ENCODE measurements at regions not wholly inside any gene's neighbourhood (a gene's known extent, or its start where the extent isn't known, plus 50 kb on each side); places are given as distances from the start of the nearest gene placed in this dataset.
A peak's percentile ranks its signal among the peaks of the same experiment; 100 is the strongest.
"Not testable (repeated sequence)": the region's sequence is repeated elsewhere in the genome, so short reads cannot be mapped to it uniquely, and the experiment has no call there.

- no peak for DNase-seq
Observed at GRCh38 chr20:1825507-1825906, 69.7 kb upstream of the SIRPA start.

DNA sequence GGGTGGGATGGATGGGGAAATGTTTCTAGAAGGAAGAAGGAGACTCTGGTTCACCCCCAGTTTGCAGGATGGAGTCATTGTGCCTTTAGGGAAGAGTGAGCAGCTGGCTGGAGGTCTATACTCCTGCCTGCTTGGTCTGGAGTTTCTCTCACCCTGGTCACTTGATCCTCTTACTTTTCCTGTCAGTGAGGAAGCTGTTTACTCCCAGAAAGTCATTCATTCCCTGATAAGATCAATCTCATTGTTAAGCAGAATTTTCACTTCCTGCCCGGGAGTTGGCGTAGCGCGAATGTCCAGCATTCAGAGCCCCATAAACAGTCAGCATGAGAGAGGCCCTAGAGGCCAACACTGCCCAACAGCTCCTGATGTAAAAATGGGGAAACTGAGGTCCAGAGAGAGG lies 70.4 kb upstream of the SIRPA start:
- no peak for DNase-seq

DNA sequence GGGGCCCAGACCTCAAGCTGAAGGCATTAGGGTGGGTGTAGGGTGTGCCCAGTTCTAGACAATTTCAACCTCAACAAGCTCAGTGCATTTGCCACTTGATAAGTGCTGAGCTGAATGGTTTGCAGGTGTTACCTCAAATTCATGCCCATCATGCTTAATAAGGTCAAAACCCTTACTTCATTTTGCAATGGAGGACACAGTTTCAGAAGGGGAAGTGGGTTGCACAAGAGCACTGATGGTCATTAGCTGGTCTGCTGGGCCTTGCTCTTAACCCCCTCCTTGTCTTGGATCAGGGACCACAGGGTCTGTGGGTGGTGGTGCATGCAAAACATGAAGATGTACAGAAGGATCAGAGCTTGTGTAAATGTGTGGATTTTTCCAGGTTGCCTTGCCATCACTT lies 71.0 kb upstream of the SIRPA start:
- no peak for DNase-seq

DNA sequence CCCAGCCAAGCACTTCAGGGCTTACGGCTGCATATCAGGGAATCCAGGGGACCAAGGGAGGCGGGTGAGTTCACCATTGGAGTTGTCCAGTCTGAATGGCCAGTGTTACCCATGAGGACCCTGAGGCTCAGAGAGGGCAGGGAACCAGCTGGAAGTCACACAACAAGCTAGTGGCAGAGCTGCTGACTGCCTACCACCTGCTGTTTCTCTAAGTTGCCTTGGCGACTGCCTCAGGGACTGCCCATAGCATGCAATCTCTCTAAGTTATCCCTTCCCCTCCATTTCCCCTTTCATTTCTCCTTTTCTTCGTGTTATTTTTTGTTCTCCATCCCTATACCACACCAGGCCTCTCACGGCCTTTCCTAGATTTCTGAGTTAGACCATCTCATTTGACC lies 71.8 kb upstream of the SIRPA start:
- no peak for DNase-seq

- no peak for DNase-seq
Observed at GRCh38 chr20:1822564-1823449, 72.4 kb upstream of the SIRPA start.

- DNase-seq: no peak
Observed at GRCh38 chr20:1820138-1821079, 74.8 kb upstream of the SIRPA start.

DNA sequence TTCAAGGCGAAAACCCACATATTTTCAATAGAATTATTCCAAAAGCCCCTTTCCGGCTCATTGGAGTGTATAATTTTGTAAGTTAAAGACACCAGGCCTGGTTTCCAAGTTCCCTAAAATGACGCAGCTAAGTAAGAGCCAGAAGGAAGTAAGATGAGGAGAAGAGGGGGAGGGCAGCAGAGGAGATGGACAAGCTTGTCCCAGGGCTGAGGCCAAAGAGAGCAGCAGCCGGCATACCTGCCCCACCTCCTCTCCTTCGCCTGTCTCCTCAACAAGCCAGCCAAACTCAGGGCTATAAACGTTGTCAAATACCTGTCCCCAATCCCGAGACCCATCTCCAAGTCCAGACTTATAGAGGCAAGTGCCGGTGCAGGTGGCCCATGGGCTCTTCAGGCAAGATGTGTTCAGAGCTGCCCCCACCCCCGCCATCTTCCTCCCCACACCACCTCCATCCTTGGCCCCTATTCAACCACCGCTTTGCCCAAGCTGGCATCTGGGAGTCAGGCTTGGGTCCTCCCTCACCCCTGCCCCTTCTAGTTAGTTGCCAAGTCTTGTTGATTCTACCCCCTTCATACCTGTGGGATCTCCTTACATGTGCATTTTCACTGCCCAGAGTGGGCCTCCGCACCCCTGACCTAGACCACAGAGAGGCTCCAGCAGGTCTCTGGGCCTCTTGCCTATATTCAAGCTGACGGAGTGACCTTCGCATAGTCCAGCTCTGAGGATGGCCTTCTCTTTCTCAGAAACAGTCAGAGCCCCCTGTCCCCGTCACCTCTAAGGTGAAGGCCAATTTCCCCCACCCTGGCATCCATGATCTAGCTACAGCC lies 75.7 kb upstream of the SIRPA start:
- DNase-seq: peak; percentile 44

GRCh38 chr20:1818895-1819294 lies 76.3 kb upstream of the SIRPA start:
- DNase-seq: no peak

DNA sequence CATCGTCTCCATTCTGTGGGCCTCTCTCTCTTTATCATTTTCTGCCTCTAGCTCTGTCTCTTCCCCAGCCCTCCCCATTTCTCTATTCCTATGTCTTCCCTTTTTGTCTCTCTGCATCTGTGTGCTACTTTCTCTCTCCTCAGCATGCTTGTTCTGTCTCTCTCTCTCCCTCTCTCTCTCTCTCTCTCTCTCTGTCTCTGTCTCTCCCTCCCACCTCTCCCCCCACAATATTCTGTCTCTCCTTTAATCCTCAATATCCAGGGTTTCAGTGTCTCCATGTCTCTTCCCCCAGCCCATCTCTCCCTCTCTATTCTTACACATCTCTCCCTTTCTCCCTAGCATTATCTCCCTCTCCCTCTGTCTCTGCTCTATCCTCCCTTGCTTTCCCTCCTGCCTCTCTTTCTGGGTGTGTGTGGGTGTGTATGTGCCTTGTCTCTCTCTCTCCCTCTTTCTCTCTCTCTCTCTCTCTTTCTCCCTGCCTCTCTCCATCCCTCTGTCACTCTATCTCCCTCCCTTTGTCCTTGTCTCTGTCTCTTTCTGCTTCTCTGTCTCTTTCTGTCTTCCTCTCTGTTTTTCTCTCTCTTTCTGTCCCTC lies 76.9 kb upstream of the SIRPA start:
- DNase-seq: no peak

DNA sequence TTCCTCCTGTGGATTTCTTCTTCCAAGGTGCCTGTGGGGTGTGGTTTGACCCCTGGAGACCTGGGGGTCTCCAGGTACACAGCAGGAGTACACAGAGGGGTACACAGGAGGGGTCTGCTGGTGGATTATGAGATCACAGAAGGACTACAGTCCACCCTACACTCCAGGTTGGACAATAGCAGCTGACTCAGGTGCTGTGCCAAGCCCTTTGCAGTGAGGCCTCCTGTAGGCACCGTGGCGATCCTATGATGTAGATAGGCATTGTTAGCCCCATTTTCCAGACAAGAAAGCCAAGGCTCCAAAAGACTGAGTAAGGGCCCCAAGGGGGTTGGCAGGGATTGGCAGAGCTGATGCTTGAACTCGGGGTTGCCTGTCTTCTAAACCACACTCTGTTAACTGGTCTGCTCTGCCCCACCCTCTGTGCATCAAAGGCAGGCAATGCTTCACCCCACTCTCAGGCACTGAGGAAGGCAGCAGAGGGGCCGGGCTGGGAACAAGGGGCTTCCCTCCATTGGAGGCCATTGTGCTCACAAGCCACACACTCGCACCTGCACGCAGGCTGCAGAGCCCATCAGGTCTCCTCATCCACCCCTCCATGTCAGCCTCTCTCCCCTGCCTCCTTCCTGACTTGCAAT lies 77.5 kb upstream of the SIRPA start:
- no peak for DNase-seq

GRCh38 chr20:1816384-1817381 lies 78.5 kb upstream of the SIRPA start:
- DNase-seq: peak; percentile 75

DNA sequence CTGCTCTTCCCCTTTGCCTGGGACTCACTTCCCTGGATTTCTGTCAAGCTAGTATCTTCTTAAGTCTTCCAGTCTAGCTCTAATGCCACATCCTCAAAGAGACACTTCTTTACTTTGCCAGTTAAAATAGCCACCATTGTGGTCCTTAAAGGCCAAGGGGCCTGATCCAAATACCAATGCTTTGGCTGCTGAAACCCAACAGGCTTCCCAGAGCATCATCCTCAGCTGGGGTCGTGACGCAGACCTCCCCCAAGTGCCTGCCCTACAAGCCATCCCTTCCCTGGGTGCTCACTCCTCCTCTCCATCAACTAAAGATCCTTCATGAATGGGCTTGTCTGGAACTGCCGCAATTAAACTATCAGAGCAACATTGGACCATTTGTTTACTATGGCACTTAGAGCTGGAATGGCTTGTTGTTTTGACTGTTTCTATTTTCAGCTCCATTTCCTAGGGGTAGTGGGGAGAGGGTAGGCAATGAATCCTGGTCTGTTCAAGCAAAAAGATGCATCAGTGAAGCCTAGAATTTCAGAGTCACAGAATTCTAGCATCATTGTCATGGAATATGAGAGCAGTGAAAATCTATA lies 79.6 kb upstream of the SIRPA start:
- DNase-seq: peak; percentile 72

- not testable (repeated sequence) for DNase-seq
Observed at GRCh38 chr20:1814861-1815260, 80.3 kb upstream of the SIRPA start.

DNA sequence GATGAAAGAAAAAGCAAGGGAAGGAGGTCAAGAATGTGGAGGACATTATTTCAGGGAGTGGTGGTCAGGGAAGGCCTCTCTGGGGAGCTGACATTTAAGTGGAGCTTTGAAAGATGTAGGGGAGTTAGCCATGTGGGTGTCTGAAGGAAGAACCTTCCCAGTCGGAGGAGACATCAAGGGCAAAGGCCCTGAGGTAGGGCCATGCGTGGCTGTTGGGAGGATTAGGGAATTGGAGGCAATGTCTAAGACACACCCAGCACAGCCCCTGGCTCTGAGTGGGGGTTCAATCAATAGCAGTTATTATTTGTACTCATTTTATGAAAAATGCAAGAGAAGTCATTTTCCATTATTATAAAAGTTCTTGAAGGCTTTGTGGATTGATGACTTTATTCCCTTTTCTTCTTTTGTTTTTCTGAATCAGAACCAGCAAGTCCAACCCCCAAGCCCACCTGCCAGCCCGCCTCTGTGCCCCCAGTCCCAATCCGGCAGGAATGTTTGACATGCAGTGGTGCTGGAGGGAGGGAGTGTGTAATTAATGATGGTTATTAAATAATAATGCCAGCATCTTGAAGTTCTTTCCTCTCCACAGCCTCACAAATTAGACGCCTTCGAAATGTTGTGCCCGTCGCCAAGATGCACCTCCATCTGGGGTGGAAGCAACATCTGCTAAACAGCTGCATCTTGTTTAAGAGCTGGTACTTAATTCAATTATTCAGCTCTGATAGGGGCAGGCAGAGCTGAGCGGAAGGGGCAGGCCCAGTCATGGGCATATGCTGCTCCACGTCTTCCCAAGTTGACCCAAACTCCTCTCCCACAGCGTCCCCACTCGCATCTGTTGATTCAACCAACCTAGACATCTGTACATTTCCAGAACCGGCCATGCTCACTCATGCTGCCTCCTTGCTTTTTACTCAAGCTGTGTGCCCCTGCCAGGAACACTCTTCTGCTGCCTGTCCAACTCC lies 81.3 kb upstream of the SIRPA start:
- DNase-seq: no peak

DNA sequence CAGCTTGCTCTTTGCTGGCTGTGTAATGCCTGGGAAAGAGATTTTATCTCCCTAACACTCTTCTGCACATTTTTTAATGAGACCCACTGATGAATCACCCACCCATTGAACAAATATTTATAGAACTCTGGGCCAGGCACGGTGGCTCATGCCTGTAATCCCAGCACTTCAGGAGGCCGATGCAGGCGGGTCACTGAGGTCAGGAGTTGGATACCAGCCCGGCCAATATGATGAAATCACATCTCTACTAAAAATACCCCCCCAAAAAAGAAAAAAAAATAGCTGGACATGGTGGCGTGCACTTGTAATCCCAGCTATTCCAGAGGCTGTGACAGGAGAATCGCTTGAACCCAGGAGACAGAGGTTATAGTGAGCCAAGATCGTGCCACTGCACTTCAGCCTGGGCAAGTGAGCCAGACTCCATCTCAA lies 82.1 kb upstream of the SIRPA start:
- DNase-seq: no peak

DNA sequence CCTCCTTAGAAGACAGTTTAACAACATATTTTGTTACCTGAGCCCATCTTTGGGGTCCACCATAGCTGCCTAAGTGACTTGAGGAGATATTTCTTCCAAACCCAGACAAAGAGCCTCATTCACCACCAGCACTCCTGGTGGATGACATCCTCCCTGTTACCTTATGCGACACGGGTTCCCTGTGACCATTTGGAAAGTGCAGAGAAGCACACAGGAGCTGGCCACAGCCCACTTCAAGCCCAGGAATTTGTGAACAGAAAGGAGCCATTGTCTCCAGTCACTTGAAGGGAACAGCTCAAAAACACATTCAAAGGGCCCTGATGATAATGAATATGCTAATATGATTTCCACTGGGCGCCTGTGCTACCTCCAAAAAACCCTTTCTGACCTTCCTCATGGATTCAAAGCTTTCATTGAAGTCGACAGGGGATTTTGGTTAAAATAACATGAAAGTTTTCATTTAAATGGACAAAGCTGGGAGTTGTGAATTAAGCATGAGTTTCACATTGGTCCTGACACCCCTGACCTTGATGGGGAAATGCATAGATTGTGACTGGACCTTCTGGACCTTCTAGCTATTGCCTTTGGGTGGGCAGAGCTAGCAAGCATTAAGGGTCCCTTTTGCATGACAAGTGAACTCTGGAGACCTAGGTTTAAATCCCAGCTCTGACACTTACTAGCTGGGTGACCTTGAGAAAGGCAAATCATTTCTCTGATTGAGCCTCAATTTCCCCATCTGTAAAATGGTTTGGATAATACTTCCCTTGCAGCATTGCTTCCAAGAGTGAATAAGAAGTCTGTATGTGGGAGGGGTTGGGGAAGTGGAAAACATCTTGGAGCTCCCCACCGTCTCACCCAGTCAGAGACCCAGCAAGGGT lies 83.3 kb upstream of the SIRPA start:
- peak; percentile 77 for DNase-seq

- DNase-seq: peak; percentile 89
Observed at GRCh38 chr20:1810926-1811620, 84.1 kb upstream of the SIRPA start.

All from midbrain (tissue), 1 donor.